OCI-LY7 (cell line): ENCODE measurements at regions not wholly inside any gene's neighbourhood (a gene's known extent, or its start where the extent isn't known, plus 50 kb on each side); places are given as distances from the start of the nearest gene placed in this dataset.

Experiments used
- BruUV-seq: library from RNA; stranded (reverse); fragments of 400-500 nt; replicated peaks from 2 replicates; lab custom pipeline; 2021; lab: Mats Ljungman, UMichigan
- CTCF ChIA-PET: fragments of 300-600 bp; sonication (Branson Sonifier 250); formaldehyde crosslinking; loops from one replicate; lab custom pipeline; 2022; ENCODE audit warnings: antibody characterized with exemption; ENCODE audit not compliant: unreplicated experiment; lab: Charles Lee
- POLR2A ChIA-PET: fragments of 300-600 bp; sonication (Branson Sonifier 250); formaldehyde crosslinking; loops from one replicate; lab custom pipeline; 2022; ENCODE audit warnings: antibody characterized with exemption; lab: Charles Lee
- DNase-seq: peaks from one replicate; pipeline ENCODE4 v3.0.0-alpha.2; 2015; ENCODE audit warnings: low spot score
- H2AFZ ChIP-seq: fragments of 200-600 bp; sonication (generic), shearing (Covaris generic); 2 replicates; pipeline ENCODE4 v1.6.1; 2014; ENCODE audit warnings: mild to moderate bottlenecking, antibody characterized with exemption, low read length, moderate library complexity
- H3K27ac ChIP-seq: fragments of 200-600 bp; sonication (generic); 2 replicates; pipeline ENCODE4 v1.5.1; 2014; ENCODE audit warnings: mixed run types, low read depth, mild to moderate bottlenecking, moderate library complexity, low read length, inconsistent platforms; ENCODE audit not compliant: poor library complexity, severe bottlenecking
- H3K36me3 ChIP-seq: fragments of 200-600 bp; sonication (generic); 2 replicates; pipeline ENCODE4 v1.6.1; 2014; ENCODE audit warnings: mild to moderate bottlenecking, antibody characterized with exemption, low read length, moderate library complexity, mixed read lengths; ENCODE audit not compliant: insufficient read depth
- H3K4me1 ChIP-seq: fragments of 200-600 bp; sonication (generic); 2 replicates; pipeline ENCODE4 v1.5.1; 2014; ENCODE audit warnings: mild to moderate bottlenecking, low read length; ENCODE audit not compliant: insufficient read depth, poor library complexity, severe bottlenecking
- H3K4me2 ChIP-seq: fragments of 200-600 bp; sonication (generic); 2 replicates; pipeline ENCODE4 v1.6.1; 2014; ENCODE audit warnings: mild to moderate bottlenecking, low read length
- H3K4me3 ChIP-seq: fragments of 200-600 bp; sonication (generic); 2 replicates; pipeline ENCODE4 v1.5.1; 2014; ENCODE audit warnings: mild to moderate bottlenecking, low read depth, low read length; ENCODE audit not compliant: poor library complexity, severe bottlenecking
- H3K79me2 ChIP-seq: fragments of 200-600 bp; sonication (generic); 2 replicates; pipeline ENCODE4 v1.6.1; 2016; ENCODE audit warnings: low read depth, mild to moderate bottlenecking, low read length, moderate library complexity, mixed read lengths; ENCODE audit not compliant: insufficient read depth
- H3K9me2 ChIP-seq: fragments of 200-600 bp; sonication (generic); 2 replicates; pipeline ENCODE4 v1.6.1; 2016; ENCODE audit warnings: mild to moderate bottlenecking, low read length, mixed read lengths; ENCODE audit not compliant: insufficient read depth
- H3K9me3 ChIP-seq: fragments of 200-600 bp; sonication (generic); 2 replicates; pipeline ENCODE4 v1.6.1; 2014; ENCODE audit warnings: mild to moderate bottlenecking, mixed run types, low read length, mixed read lengths
- H4K20me1 ChIP-seq: fragments of 200-600 bp; sonication (generic); 2 replicates; pipeline ENCODE4 v1.6.1; 2014; ENCODE audit warnings: mild to moderate bottlenecking, antibody characterized with exemption, low read length, moderate library complexity, mixed read lengths; ENCODE audit not compliant: insufficient read depth
- EZH2phosphoT487 ChIP-seq: fragments of 200-600 bp; sonication (generic); IDR thresholded peaks from 2 replicates; pipeline ENCODE4 v1.6.1; 2018; ENCODE audit warnings: low read depth, borderline replicate concordance, mild to moderate bottlenecking, mixed run types, antibody characterized with exemption, low read length, moderate library complexity, mixed read lengths
- intact Hi-C: fragments of 100-400 bp; cut with micrococcal nuclease; formaldehyde crosslinking; loops from one replicate; pipeline ENCODE4 v1.10.0; 2022; ENCODE audit not compliant: unreplicated experiment
- TF ChIP-seq, protein P1 (sequence below): fragments of 200-600 bp; sonication (generic); conservative IDR thresholded peaks from 2 replicates; pipeline ENCODE4 v1.5.1; 2014; ENCODE audit warnings: mild to moderate bottlenecking, antibody characterized with exemption, low read length, moderate library complexity, mixed read lengths

DNA sequence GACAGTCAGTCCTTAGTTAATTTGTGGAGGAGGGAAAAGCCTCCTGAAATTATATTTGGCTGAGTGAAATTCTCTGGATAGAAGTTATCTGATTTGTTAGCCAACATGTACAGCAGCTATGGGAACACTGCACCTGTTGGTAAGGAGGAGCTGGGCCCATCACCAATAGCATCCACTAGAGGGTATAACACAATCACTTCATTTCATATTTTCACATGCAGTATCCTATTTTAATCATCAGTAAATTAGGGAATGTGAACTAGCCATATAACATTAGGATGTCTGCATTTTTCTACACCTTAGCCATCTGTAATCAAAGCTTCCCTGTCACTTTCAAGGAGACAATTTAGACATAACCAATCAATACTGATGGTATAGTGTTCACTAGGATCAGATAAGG, 818.4 kb upstream of the CDH2 start:
- H3K4me1 ChIP-seq, result no peaks in the 10 kb centered on the region
- H3K27ac ChIP-seq, result no peak overlapping the region
- H4K20me1 ChIP-seq, result no peaks in the 10 kb centered on the region
- no peaks in the 10 kb centered on the region for H3K36me3 ChIP-seq
- no peak overlapping the region for H2AFZ ChIP-seq
- H3K79me2 ChIP-seq, result no peaks in the 10 kb centered on the region
- H3K4me2 ChIP-seq, result no peak overlapping the region
- BruUV-seq, result no TSS peak
- H3K9me3 ChIP-seq, result no peaks in the 10 kb centered on the region
- POLR2A ChIA-PET, result interaction anchor here (0.7 kb wide), 1 partner anchor 12 kb away, joined by 5 read pairs; no protein-coding TSS in a partner anchor
- no peak for DNase-seq
- intact Hi-C loops, result no loop called here
- CTCF ChIA-PET, result no interaction called here
- TF ChIP-seq, protein P1, sequence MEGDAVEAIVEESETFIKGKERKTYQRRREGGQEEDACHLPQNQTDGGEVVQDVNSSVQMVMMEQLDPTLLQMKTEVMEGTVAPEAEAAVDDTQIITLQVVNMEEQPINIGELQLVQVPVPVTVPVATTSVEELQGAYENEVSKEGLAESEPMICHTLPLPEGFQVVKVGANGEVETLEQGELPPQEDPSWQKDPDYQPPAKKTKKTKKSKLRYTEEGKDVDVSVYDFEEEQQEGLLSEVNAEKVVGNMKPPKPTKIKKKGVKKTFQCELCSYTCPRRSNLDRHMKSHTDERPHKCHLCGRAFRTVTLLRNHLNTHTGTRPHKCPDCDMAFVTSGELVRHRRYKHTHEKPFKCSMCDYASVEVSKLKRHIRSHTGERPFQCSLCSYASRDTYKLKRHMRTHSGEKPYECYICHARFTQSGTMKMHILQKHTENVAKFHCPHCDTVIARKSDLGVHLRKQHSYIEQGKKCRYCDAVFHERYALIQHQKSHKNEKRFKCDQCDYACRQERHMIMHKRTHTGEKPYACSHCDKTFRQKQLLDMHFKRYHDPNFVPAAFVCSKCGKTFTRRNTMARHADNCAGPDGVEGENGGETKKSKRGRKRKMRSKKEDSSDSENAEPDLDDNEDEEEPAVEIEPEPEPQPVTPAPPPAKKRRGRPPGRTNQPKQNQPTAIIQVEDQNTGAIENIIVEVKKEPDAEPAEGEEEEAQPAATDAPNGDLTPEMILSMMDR, result no peak
- no peak for TF ChIP-seq EZH2phosphoT487
- H3K4me3 ChIP-seq, result no peak overlapping the region
- H3K9me2 ChIP-seq, result no peaks in the 10 kb centered on the region

DNA sequence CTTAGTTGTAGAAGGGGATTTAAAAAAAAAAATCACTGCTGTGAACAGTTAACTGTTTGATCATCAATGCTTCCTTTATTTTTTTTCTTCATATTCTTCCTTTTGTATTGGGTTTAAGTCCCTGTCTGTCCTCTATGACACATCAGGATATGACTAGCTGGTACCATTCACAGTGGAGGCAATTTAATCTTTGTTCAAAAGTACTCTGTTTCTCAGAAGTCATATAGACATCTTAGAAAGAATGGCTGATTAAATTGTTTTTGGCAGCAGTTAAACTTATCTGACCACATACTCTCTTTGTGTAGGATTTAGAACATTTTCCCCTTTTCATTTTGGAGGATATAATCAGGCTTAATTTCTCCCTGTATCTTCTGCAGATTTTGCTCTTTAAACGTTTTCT, 807.8 kb upstream of the CDH2 start:
- Histone ChIP-seq H3K79me2 (no peaks in the 10 kb centered on the region), H4K20me1 (no peaks in the 10 kb centered on the region), H3K4me3 (no peak overlapping the region), H3K27ac (no peak overlapping the region), H3K9me3 (no peaks in the 10 kb centered on the region), H3K4me1 (no peaks in the 10 kb centered on the region), H2AFZ (no peak overlapping the region), H3K9me2 (no peaks in the 10 kb centered on the region), H3K4me2 (no peak overlapping the region), H3K36me3 (no peaks in the 10 kb centered on the region)
- intact Hi-C loops, result loop anchor here (10.0 kb wide), 1 partner anchor 50 kb away; no protein-coding TSS in a partner anchor
- ChIA-PET POLR2A (no interaction called here), CTCF (no interaction called here)
- DNase-seq, result no peak
- no TSS peak for BruUV-seq
- TF ChIP-seq, protein P1, result no peak
- TF ChIP-seq EZH2phosphoT487, result no peak

DNA sequence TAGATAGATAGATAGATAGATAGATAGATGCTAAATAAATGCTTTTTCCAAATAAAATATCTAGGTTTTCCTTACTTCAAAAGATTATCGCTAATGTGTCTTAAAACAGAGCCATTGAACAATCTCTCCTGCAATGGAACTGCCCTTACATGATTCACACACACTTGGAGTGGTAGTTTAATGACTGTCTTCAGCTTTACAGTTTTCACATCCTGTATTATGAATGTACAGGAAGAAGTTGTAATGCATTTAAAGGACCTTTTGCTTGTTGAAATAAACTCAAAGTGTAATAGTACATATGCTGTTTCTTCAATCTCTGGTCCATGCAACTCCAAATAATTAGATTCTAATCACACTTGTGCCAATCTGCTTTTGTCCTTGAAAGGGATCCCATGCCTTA, 797.6 kb upstream of the CDH2 start:
- H3K79me2 ChIP-seq, result no peaks in the 10 kb centered on the region
- H3K36me3 ChIP-seq, result no peaks in the 10 kb centered on the region
- intact Hi-C loops, result no loop called here
- ChIA-PET CTCF (no interaction called here), POLR2A (no interaction called here)
- H2AFZ ChIP-seq, result no peak overlapping the region
- no peak overlapping the region for H3K4me2 ChIP-seq
- no peaks in the 10 kb centered on the region for H3K9me3 ChIP-seq
- no TSS peak for BruUV-seq
- no peak overlapping the region for H3K27ac ChIP-seq
- H3K4me1 ChIP-seq, result no peaks in the 10 kb centered on the region
- H4K20me1 ChIP-seq, result no peaks in the 10 kb centered on the region
- no peak for DNase-seq
- TF ChIP-seq EZH2phosphoT487, result no peak
- TF ChIP-seq, protein P1, result no peak
- H3K9me2 ChIP-seq, result 0 out of 2 replicates have a peak, but pooled peaks cover 5% of the 10 kb centered on the region
- no peak overlapping the region for H3K4me3 ChIP-seq
